GM12873 (cell line): ENCODE measurements at regions not wholly inside any gene's neighbourhood (a gene's known extent, or its start where the extent isn't known, plus 50 kb on each side); places are given as distances from the start of the nearest gene placed in this dataset.
A peak's percentile ranks its signal among the peaks of the same experiment; 100 is the strongest.

Experiments
- TF ChIP-seq, protein P1 (sequence below): IDR thresholded peaks from 2 replicates; pipeline ENCODE4 v1.5.1; 2012; ENCODE audit warnings: low read depth, mild to moderate bottlenecking, moderate library complexity, low read length, control low read depth; ENCODE audit not compliant: insufficient read depth; ENCODE audit errors: missing control alignments

DNA sequence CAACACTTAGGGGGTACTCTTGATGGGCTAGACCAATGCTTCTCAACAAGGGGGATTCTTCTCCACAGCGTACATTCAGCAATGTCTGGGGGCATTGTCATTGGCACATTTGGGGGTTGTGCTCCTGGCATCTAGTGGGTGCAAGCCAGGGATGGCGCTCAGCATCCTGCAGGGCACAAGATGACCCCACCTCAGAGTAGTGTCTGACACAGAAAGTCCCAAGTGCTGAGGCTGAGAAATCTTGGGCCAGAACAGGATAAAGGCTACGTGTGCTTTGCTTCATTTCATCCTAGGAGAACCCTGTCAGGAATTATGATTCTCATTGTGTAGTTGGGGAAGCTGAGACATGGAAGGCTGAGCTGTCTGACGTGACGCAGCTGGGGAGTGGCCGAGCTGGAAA lies 298.6 kb downstream of the CDH26 start:
- TF ChIP-seq, protein P1, sequence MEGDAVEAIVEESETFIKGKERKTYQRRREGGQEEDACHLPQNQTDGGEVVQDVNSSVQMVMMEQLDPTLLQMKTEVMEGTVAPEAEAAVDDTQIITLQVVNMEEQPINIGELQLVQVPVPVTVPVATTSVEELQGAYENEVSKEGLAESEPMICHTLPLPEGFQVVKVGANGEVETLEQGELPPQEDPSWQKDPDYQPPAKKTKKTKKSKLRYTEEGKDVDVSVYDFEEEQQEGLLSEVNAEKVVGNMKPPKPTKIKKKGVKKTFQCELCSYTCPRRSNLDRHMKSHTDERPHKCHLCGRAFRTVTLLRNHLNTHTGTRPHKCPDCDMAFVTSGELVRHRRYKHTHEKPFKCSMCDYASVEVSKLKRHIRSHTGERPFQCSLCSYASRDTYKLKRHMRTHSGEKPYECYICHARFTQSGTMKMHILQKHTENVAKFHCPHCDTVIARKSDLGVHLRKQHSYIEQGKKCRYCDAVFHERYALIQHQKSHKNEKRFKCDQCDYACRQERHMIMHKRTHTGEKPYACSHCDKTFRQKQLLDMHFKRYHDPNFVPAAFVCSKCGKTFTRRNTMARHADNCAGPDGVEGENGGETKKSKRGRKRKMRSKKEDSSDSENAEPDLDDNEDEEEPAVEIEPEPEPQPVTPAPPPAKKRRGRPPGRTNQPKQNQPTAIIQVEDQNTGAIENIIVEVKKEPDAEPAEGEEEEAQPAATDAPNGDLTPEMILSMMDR, result no peak

DNA sequence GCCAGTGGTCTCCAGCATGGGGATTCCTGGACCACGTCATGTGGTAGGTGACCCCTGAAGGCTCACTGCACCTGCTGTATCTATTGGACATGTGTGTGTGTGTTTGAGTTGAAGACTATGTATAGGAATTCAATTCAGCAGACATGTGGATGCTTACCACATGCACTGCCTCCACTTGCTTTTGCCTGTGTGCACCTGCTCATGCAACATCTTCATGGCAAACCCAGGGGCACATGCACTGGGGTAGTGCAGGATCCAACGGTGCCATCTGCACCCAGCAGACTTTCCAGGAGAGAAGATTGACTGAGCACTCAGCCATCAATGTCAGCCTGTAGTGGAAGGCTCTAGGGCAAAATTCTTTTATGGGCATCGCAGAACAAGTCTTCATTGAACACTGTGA lies 299.4 kb downstream of the CDH26 start:
- TF ChIP-seq, protein P1, result no peak

DNA sequence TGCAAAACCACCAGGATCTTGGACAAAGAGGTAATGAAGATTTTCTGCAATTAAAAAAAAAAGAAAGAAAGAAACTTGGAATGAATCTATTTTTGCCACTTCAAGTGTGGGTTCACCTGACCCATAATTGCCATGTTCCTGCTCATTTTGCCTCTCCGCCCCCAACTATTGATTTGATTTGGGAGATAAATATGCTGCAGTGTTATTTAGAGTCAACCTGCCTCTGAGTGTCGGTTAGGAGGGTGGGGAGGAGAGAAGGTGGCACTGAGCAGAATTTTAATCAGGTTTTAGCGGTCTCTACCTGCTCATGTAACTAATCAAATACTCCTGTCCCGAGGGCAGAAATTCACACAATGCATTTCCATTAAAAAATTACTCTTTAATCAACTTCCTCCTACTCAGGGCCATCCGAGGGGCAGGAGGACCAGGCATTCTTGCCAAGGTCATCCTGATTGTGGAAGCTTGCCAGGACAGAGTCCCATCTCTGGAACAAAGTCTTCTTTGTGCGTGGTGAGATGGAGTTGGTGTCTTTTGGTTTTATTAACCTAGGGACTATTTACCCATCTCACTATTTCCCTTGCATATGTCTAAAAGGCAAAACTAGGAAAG lies 300.1 kb downstream of the CDH26 start:
- TF ChIP-seq, protein P1, result no peak

DNA sequence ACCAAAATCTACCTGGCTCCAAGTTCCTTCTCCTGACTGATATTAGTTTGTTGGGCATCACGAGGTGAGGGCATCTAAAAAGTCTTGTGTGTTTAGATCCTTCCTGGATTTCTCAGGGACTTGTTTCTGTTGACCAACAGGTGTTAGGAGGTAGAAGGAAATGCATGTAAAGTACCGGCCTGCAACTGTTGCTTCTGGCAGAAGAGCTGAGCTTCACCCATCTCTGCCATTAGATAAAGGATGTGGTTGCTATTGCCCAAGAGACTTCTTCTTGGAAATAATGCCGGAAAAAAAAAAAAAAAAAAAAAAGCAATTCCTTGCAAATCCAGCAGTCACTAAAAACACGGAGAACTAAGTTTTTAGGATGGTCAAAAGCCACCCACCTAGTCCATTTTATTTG lies 303.1 kb downstream of the CDH26 start:
- TF ChIP-seq, protein P1, result no peak

DNA sequence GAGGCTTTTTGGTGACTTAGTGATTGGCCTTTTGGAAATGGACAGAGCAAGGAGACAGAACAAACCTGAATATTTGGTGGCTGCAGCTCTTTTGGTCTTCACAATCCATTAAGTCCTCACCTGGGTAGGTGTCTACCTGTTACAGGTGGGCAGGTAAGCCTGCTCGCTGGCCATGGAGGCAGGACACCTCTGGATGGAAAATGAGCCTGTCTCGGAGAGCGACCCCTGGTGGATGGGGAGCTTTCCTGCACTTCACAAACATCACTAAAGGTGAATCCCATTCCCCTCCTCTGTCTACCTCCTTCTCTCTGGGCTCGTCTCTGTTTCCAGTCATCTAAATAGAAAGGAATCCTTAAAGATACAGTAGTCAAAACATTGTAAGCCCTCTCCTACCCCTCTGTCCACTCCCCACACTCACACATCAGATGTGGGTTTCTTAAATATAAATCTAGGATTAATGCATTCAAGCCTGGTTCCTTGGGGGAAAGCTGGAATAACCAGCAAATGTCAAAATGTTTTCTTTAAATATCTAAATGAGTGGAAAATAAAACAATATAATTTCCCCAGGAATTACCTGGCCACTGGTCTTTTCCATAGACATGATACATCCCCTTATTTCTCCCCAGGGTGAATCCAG lies 304.9 kb downstream of the CDH26 start:
- TF ChIP-seq, protein P1, result peak; percentile 93

DNA sequence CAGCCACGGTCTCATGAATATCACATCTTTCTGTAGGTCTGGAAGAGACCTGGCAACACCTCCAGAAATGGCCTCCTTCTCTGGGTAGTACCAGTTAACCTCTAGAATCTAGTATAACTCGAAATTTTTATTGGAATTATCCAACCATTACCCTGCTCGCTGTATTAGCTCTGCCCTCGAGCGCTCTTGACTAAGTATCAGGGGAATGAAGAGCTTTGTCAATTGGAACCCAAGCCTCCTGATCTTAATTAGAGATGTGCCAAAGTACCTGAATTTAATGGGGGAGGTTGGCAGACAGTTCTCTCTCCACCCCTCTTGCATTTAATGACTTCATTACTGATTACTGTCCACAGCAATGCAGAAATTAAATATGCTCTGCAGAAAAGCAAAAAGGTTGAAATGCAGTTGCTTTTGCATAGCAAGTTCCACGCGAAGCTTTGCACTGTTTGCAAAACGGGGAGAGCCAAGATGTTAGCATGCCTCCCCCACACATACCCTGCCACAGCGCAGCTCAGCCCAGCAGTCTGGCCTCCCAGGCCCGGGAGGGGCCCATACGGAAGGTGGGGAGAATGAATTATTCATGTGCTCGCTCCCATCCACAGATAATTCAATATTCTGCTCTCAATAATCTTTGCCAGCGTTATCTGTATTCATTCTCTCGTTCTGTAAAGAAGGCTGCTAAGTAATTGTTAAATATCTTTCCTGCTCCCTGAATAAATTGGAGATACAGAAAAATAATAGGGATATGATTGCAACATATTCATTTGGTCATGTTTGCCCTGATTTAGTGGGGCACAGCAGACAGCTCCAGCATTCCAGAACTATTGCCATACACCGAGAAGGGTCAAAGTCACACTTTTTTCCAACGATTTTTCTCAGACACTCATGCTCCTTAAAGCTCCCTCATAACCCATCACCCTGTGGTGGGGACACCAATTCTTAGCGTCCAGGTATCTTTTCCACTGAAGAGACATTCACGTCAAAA lies 305.8 kb downstream of the CDH26 start:
- TF ChIP-seq, protein P1, result no peak
